Chondrocyte (in vitro differentiated cells): ENCODE measurements at regions not wholly inside any gene's neighbourhood (a gene's known extent, or its start where the extent isn't known, plus 50 kb on each side); places are given as distances from the start of the nearest gene placed in this dataset.

Experiments
- DNase-seq: peaks from one replicate; pipeline ENCODE4 v3.0.0; 2021; ENCODE audit warnings: mixed read lengths, low spot score
- H3K27ac Mint-ChIP-seq: one replicate; pipeline ENCODE4 v1.8.0; 2021; ENCODE audit warnings: mild to moderate bottlenecking, moderate library complexity, mixed read lengths; ENCODE audit not compliant: unreplicated experiment
- H3K27me3 Mint-ChIP-seq: 2 replicates; pipeline ENCODE4 v1.8.0; 2021; ENCODE audit warnings: low read depth, mixed read lengths
- H3K36me3 Mint-ChIP-seq: 2 replicates; pipeline ENCODE4 v1.8.0; 2021; ENCODE audit warnings: low read depth, mixed read lengths
- H3K4me1 Mint-ChIP-seq: 2 replicates; pipeline ENCODE4 v1.8.0; 2021; ENCODE audit warnings: low read depth, mild to moderate bottlenecking, mixed read lengths
- H3K4me3 Mint-ChIP-seq: one replicate; pipeline ENCODE4 v1.8.0; 2021; ENCODE audit warnings: mild to moderate bottlenecking, moderate library complexity, mixed read lengths; ENCODE audit not compliant: unreplicated experiment
- H3K9me3 Mint-ChIP-seq: 2 replicates; pipeline ENCODE4 v1.8.0; 2021; ENCODE audit warnings: low read depth, mixed read lengths
- TF ChIP-seq, protein P1 (sequence below): fragments of 200-600 bp; sonication (generic); IDR thresholded peaks from 2 replicates; pipeline ENCODE4 v1.5.0; 2021; ENCODE audit warnings: antibody characterized with exemption, mild to moderate bottlenecking, moderate library complexity

DNA sequence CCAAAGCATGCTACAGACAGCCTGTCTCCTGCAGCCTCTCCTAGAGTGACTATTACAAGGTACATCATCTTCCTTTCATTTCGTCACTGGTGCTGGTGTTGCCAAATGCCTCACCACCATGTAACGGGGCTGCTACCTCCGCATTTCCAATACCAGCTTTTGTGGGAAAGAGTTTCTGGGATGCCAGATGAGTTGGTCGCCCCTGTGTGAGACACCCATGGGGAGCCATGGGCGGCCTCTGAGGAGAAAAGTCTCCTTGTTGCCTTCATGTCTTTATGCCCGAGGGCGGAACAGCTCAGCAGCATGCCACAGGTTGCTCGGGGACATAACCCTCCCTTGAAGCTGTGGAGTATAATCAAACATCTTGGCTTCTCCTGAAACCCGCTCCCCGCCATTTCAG lies 169.6 kb downstream of the THBS2 start:
- Mint-ChIP-seq H3K4me3 (no peak overlapping the region), H3K36me3 (peaks cover 11% of the 10 kb centered on the region), H3K27ac (no peak overlapping the region), H3K4me1 (peaks cover 59% of the 10 kb centered on the region), H3K27me3 (no peaks in the 10 kb centered on the region), H3K9me3 (peaks cover 29% of the 10 kb centered on the region)
- DNase-seq = no peak
- TF ChIP-seq, protein P1, sequence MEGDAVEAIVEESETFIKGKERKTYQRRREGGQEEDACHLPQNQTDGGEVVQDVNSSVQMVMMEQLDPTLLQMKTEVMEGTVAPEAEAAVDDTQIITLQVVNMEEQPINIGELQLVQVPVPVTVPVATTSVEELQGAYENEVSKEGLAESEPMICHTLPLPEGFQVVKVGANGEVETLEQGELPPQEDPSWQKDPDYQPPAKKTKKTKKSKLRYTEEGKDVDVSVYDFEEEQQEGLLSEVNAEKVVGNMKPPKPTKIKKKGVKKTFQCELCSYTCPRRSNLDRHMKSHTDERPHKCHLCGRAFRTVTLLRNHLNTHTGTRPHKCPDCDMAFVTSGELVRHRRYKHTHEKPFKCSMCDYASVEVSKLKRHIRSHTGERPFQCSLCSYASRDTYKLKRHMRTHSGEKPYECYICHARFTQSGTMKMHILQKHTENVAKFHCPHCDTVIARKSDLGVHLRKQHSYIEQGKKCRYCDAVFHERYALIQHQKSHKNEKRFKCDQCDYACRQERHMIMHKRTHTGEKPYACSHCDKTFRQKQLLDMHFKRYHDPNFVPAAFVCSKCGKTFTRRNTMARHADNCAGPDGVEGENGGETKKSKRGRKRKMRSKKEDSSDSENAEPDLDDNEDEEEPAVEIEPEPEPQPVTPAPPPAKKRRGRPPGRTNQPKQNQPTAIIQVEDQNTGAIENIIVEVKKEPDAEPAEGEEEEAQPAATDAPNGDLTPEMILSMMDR = no peak

DNA sequence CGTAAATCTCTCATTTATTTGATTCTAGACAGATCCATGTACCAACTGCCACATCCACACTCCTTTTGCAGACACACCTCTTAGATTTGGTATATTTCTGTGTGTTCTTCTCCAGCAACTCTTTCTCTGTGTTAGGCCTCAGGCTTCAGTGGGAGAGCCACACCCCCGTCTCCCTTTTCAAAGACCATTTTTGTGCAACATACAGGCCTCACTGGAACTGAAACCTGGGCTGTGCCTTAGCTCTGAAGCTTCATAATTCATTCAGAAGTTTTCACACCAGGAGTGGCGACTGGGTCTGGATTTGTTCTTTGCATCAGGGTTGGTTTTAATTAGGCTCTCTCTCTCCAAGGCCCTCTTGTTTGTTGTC lies 170.2 kb downstream of the THBS2 start:
- Mint-ChIP-seq H3K27me3 (no peaks in the 10 kb centered on the region), H3K27ac (no peak overlapping the region), H3K4me3 (no peak overlapping the region), H3K9me3 (peaks cover 29% of the 10 kb centered on the region), H3K36me3 (peaks cover 13% of the 10 kb centered on the region), H3K4me1 (peaks cover 53% of the 10 kb centered on the region)
- TF ChIP-seq, protein P1 = no peak
- no peak for DNase-seq

DNA sequence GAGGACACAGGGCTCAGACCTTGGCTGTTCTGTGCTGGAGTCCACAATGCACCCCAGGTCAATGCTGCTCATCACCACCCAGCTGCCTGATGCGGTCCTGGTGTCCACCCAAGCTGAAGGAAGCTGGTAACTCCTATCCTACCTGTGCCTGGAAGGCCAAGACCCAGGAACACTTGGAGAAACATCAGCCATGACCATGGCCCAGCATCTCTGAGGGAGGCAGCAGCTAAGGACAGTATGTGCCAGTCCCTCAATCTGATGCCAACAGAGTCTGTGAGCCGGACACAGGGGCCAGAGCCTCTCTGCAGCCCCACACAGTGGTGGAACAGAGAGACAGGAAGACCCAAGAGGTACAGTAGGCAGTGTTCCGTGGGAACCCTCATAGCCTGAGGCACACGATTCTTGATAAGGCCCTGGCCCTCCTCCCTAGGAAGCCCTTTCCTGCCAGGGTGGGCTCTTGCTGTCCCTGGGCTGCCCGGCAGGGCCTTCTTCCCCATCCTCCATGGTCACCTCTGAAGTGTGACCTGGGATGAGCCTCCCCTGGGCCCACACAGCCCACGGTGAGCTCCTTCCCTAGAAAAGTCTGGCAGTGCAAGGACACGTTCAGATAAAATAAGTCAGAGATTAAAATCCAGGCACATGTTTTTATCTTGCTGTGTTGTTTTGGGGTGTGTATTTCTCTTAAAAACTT lies 170.7 kb downstream of the THBS2 start:
- H3K4me3 Mint-ChIP-seq = no peak overlapping the region
- peaks cover 13% of the 10 kb centered on the region for H3K36me3 Mint-ChIP-seq
- H3K4me1 Mint-ChIP-seq = peaks cover 48% of the 10 kb centered on the region
- TF ChIP-seq, protein P1 = no peak
- H3K9me3 Mint-ChIP-seq = peaks cover 29% of the 10 kb centered on the region
- no peak overlapping the region for H3K27ac Mint-ChIP-seq
- DNase-seq = no peak
- no peaks in the 10 kb centered on the region for H3K27me3 Mint-ChIP-seq

DNA sequence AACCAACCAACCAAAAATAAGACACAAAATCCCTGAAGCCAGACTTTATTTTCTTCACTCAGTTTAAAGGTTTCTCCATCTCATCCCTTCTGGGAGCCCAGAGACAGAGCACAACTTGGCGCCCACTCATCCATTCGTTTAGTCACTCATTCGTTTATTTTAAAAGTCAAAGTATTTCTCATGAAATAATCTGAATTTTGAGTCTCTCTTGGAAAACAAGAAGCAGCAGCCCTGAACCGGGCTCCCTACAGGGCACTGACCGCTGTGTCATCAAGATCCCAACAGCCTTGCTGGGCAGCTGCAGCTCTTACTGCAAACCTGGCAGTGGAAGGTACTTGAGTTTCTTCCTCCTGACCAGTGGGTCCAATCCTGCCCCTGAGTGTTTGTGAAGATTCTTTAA lies 171.6 kb downstream of the THBS2 start:
- Mint-ChIP-seq H3K9me3 (peaks cover 29% of the 10 kb centered on the region), H3K4me1 (peaks cover 39% of the 10 kb centered on the region), H3K36me3 (peaks cover 13% of the 10 kb centered on the region), H3K27me3 (no peaks in the 10 kb centered on the region), H3K27ac (peak overlapping the region; percentile 45), H3K4me3 (no peak overlapping the region)
- TF ChIP-seq, protein P1 = no peak
- no peak for DNase-seq

DNA sequence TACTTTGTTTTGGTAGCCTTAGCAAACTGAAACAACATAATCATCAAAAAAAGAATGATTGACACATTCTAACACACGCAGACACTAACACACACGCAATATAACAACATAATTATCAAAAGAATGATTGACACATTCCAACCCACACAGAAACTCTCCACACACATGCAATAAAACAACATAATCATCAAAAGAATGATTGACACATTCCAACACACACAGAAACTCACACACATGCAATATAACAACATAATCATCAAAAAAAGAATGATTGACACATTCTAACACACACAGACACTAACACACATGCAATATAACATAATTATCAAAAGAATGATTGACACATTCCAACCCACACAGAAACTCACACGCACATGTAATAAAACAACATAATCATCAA lies 172.4 kb downstream of the THBS2 start:
- DNase-seq = no peak
- Mint-ChIP-seq H3K27me3 (no peaks in the 10 kb centered on the region), H3K27ac (peak overlapping the region; percentile 90), H3K4me1 (peaks cover 33% of the 10 kb centered on the region), H3K36me3 (peaks cover 17% of the 10 kb centered on the region), H3K9me3 (peaks cover 33% of the 10 kb centered on the region), H3K4me3 (no peak overlapping the region)
- TF ChIP-seq, protein P1 = no peak
